Neural progenitor cell (in vitro differentiated cells): ENCODE measurements at regions not wholly inside any gene's neighbourhood (a gene's known extent, or its start where the extent isn't known, plus 50 kb on each side); places are given as distances from the start of the nearest gene placed in this dataset.
A peak's percentile ranks its signal among the peaks of the same experiment; 100 is the strongest.

ENCODE experiments used
- DNase-seq: peaks from one replicate; pipeline ENCODE4 v3.0.0-alpha.2; 2016; ENCODE audit warnings: low spot score
- H2AFZ ChIP-seq: fragments of 200-600 bp; sonication (generic); replicated peaks from 2 replicates; pipeline ENCODE4 v1.6.1; 2016; ENCODE audit warnings: antibody characterized with exemption
- H3F3A ChIP-seq: fragments of 200-600 bp; sonication (generic); 2 replicates; pipeline ENCODE4 v1.6.1; 2016; ENCODE audit warnings: antibody characterized with exemption, low read depth
- H3K27ac ChIP-seq: fragments of 200-600 bp; sonication (generic); 2 replicates; pipeline ENCODE4 v1.5.1; 2016; ENCODE audit warnings: mild to moderate bottlenecking
- H3K27me3 ChIP-seq: fragments of 200-600 bp; sonication (generic); 2 replicates; pipeline ENCODE4 v1.6.1; 2016; ENCODE audit warnings: mild to moderate bottlenecking, moderate library complexity
- H3K36me3 ChIP-seq: fragments of 200-600 bp; sonication (generic); 2 replicates; pipeline ENCODE4 v1.5.1; 2016
- H3K4me1 ChIP-seq: fragments of 200-600 bp; sonication (generic); 2 replicates; pipeline ENCODE4 v1.6.1; 2016; ENCODE audit warnings: mixed run types
- H3K4me2 ChIP-seq: fragments of 200-600 bp; sonication (generic); 2 replicates; pipeline ENCODE4 v1.6.1; 2016
- H3K4me3 ChIP-seq: fragments of 200-600 bp; sonication (generic); 2 replicates; pipeline ENCODE4 v1.5.1; 2016
- H3K79me2 ChIP-seq: fragments of 200-600 bp; sonication (generic); 2 replicates; pipeline ENCODE4 v1.6.1; 2016; ENCODE audit warnings: low read depth
- H3K9ac ChIP-seq: fragments of 200-600 bp; sonication (generic); 2 replicates; pipeline ENCODE4 v1.6.1; 2016
- H3K9me3 ChIP-seq: fragments of 200-600 bp; sonication (generic); 2 replicates; pipeline ENCODE4 v1.5.1; 2016; ENCODE audit warnings: low read depth
- H4K20me1 ChIP-seq: fragments of 200-600 bp; sonication (generic); 2 replicates; pipeline ENCODE4 v1.6.1; 2016; ENCODE audit warnings: low read depth
- H3K27ac Mint-ChIP-seq: 3 replicates; pipeline ENCODE4 v1.8.0; 2021; ENCODE audit warnings: mixed read lengths
- H3K27me3 Mint-ChIP-seq: 2 replicates; pipeline ENCODE4 v1.8.0; 2022; ENCODE audit warnings: low read depth, mild to moderate bottlenecking, inconsistent platforms, moderate library complexity, mixed read lengths; ENCODE audit not compliant: insufficient read depth
- H3K36me3 Mint-ChIP-seq: 3 replicates; pipeline ENCODE4 v1.8.0; 2021; ENCODE audit warnings: mixed read lengths
- H3K4me1 Mint-ChIP-seq: 3 replicates; pipeline ENCODE4 v1.8.0; 2021; ENCODE audit warnings: mixed read lengths
- H3K4me3 Mint-ChIP-seq: 3 replicates; pipeline ENCODE4 v1.8.0; 2021; ENCODE audit warnings: mild to moderate bottlenecking, moderate library complexity, mixed read lengths
- H3K9me3 Mint-ChIP-seq: 3 replicates; pipeline ENCODE4 v1.8.0; 2020; ENCODE audit warnings: mixed read lengths
- CTCF ChIP-seq: fragments of 200-600 bp; sonication (generic); IDR thresholded peaks from 2 replicates; pipeline ENCODE4 v1.5.1; 2017; ENCODE audit warnings: antibody characterized with exemption, mild to moderate bottlenecking
- EZH2 ChIP-seq: fragments of 200-600 bp; sonication (generic); IDR thresholded peaks from 2 replicates; pipeline ENCODE4 v1.6.1; 2017; ENCODE audit warnings: antibody characterized with exemption, mild to moderate bottlenecking, moderate library complexity
- EZH2phosphoT487 ChIP-seq: fragments of 200-600 bp; sonication (generic); IDR thresholded peaks from 2 replicates; pipeline ENCODE4 v1.6.1; 2017; ENCODE audit warnings: antibody characterized with exemption

- Histone ChIP-seq H3K4me2 (no peak overlapping the region), H3F3A (no peaks in the 10 kb centered on the region), H4K20me1 (no peaks in the 10 kb centered on the region), H3K79me2 (no peaks in the 10 kb centered on the region), H3K27me3 (no peaks in the 10 kb centered on the region), H3K27ac (no peak overlapping the region), H2AFZ (no peak overlapping the region), H3K36me3 (no peaks in the 10 kb centered on the region), H3K4me3 (no peak overlapping the region), H3K9ac (no peak overlapping the region), H3K4me1 (no peaks in the 10 kb centered on the region), H3K9me3 (no peaks in the 10 kb centered on the region)
- Mint-ChIP-seq H3K4me3 (peak overlapping the region; percentile 17), H3K27me3 (peaks cover 14% of the 10 kb centered on the region), H3K9me3 (no peaks in the 10 kb centered on the region), H3K27ac (no peak overlapping the region), H3K4me1 (peaks cover 13% of the 10 kb centered on the region), H3K36me3 (no peaks in the 10 kb centered on the region)
- no peak for DNase-seq
- TF ChIP-seq EZH2 (no peak), CTCF (no peak), EZH2phosphoT487 (no peak)
These were observed 69.3 kb upstream of the HPCAL1 start for GRCh38 chr2:10233131-10234012.

- no peaks in the 10 kb centered on the region for H3K36me3 ChIP-seq
- H3K9me3 Mint-ChIP-seq = no peaks in the 10 kb centered on the region
- no peak overlapping the region for H3K27ac Mint-ChIP-seq
- no peak overlapping the region for H2AFZ ChIP-seq
- H3K36me3 Mint-ChIP-seq = no peaks in the 10 kb centered on the region
- no peaks in the 10 kb centered on the region for H3K4me1 ChIP-seq
- no peaks in the 10 kb centered on the region for H3K9me3 ChIP-seq
- no peak overlapping the region for H3K9ac ChIP-seq
- H3K4me3 Mint-ChIP-seq = no peak overlapping the region
- H3K27ac ChIP-seq = no peak overlapping the region
- peaks cover 13% of the 10 kb centered on the region for H3K27me3 Mint-ChIP-seq
- H3F3A ChIP-seq = no peaks in the 10 kb centered on the region
- DNase-seq = no peak
- peaks cover 7% of the 10 kb centered on the region for H3K4me1 Mint-ChIP-seq
- no peak overlapping the region for H3K4me3 ChIP-seq
- H3K27me3 ChIP-seq = no peaks in the 10 kb centered on the region
- H3K4me2 ChIP-seq = no peak overlapping the region
- no peaks in the 10 kb centered on the region for H4K20me1 ChIP-seq
- TF ChIP-seq EZH2phosphoT487 (no peak), EZH2 (no peak)
- H3K79me2 ChIP-seq = no peaks in the 10 kb centered on the region
These were observed 68.7 kb upstream of the HPCAL1 start for GRCh38 chr2:10234013-10234306.

GRCh38 chr2:10234409-10235094 is 68.2 kb upstream of the HPCAL1 start:
- Histone ChIP-seq H3K4me1 (peaks cover 3% of the 10 kb centered on the region), H3K27ac (no peak overlapping the region), H3K36me3 (no peaks in the 10 kb centered on the region), H3K9me3 (no peaks in the 10 kb centered on the region), H2AFZ (no peak overlapping the region), H3F3A (no peaks in the 10 kb centered on the region), H3K4me2 (no peak overlapping the region), H3K4me3 (no peak overlapping the region), H4K20me1 (no peaks in the 10 kb centered on the region), H3K27me3 (no peaks in the 10 kb centered on the region), H3K79me2 (no peaks in the 10 kb centered on the region), H3K9ac (no peak overlapping the region)
- TF ChIP-seq EZH2phosphoT487 (no peak), CTCF (no peak), EZH2 (no peak)
- H3K36me3 Mint-ChIP-seq = no peaks in the 10 kb centered on the region
- peaks cover 5% of the 10 kb centered on the region for H3K4me1 Mint-ChIP-seq
- no peak overlapping the region for H3K4me3 Mint-ChIP-seq
- peaks cover 13% of the 10 kb centered on the region for H3K27me3 Mint-ChIP-seq
- no peaks in the 10 kb centered on the region for H3K9me3 Mint-ChIP-seq
- H3K27ac Mint-ChIP-seq = no peak overlapping the region
- no peak for DNase-seq
